Neural cell (in vitro differentiated cells): ENCODE measurements at regions not wholly inside any gene's neighbourhood (a gene's known extent, or its start where the extent isn't known, plus 50 kb on each side); places are given as distances from the start of the nearest gene placed in this dataset.

Experiments
- CTCF ChIP-seq: fragments of 450-650 bp; IDR thresholded peaks from 2 replicates; pipeline ENCODE4 v1.5.1; 2014; ENCODE audit warnings: antibody characterized with exemption, mild to moderate bottlenecking, moderate library complexity; ENCODE audit not compliant: poor library complexity, severe bottlenecking
- EP300 ChIP-seq: fragments of 450-650 bp; conservative IDR thresholded peaks from 2 replicates; pipeline ENCODE4 v1.6.1; 2014; ENCODE audit warnings: antibody characterized with exemption, mild to moderate bottlenecking, moderate library complexity; ENCODE audit not compliant: poor library complexity, severe bottlenecking
- EZH2 ChIP-seq: fragments of 200-600, 300-800 bp; shearing (Covaris generic), sonication (generic); IDR thresholded peaks from 2 replicates; pipeline ENCODE4 v1.6.1; 2014; ENCODE audit warnings: antibody characterized with exemption, low read length, borderline replicate concordance, mild to moderate bottlenecking; ENCODE audit not compliant: insufficient read depth, poor library complexity, severe bottlenecking
- POLR2AphosphoS5 ChIP-seq: IDR thresholded peaks from 2 replicates; pipeline ENCODE4 v1.6.1; 2012
- RAD21 ChIP-seq: fragments of 450-650 bp; conservative IDR thresholded peaks from 2 replicates; pipeline ENCODE4 v1.6.1; 2014; ENCODE audit warnings: antibody characterized with exemption, mild to moderate bottlenecking, moderate library complexity

- TF ChIP-seq RAD21 (no peak), POLR2AphosphoS5 (no peak), CTCF (no peak), EZH2 (no peak), EP300 (no peak)
These were observed 193.3 kb upstream of the SYNDIG1 start for GRCh38 chr20:24275946-24276705.
